Thoracic aorta (tissue), 2 donors: ENCODE measurements at regions not wholly inside any gene's neighbourhood (a gene's known extent, or its start where the extent isn't known, plus 50 kb on each side); places are given as distances from the start of the nearest gene placed in this dataset.
"Not testable (repeated sequence)": the region's sequence is repeated elsewhere in the genome, so short reads cannot be mapped to it uniquely, and the experiment has no call there.

Experiments used
- ATAC-seq: fragments of 150-250 bp; one replicate; pipeline ENCODE4 v1.8.0; 2017; ENCODE audit warnings: low read depth; ENCODE audit not compliant: insufficient number of reproducible peaks, low FRiP score
- DNase-seq: peaks from one replicate; pipeline ENCODE4 v3.0.0-alpha.2; 2020; ENCODE audit warnings: low spot score
- H3K27ac ChIP-seq, 2 donors: fragments of 200-600 bp; sonication (generic); 1 replicate in 1 of 2; 2 replicates in 1 of 2; pipeline ENCODE4 v1.5.1; 2016; ENCODE audit warnings: mild to moderate bottlenecking in 2 of 2, moderate library complexity in 2 of 2
- H3K27me3 ChIP-seq: fragments of 200-600 bp; sonication (generic); replicated peaks from 2 replicates; pipeline ENCODE4 v1.6.0; 2016; ENCODE audit warnings: mild to moderate bottlenecking; ENCODE audit not compliant: insufficient read depth
- H3K36me3 ChIP-seq: fragments of 200-600 bp; sonication (generic); one replicate; pipeline ENCODE4 v1.5.1; 2016
- H3K4me1 ChIP-seq, 2 donors: fragments of 200-600 bp; sonication (generic); 1 replicate in 1 of 2; 2 replicates in 1 of 2; pipeline versions ENCODE4 v1.5.1 to v1.6.0; 2016; ENCODE audit warnings: low read depth in 2 of 2, mild to moderate bottlenecking in 1 of 2; ENCODE audit not compliant: control insufficient read depth in 1 of 2
- H3K4me3 ChIP-seq: fragments of 200-600 bp; sonication (generic); 2 replicates; pipeline ENCODE4 v1.5.1; 2016; ENCODE audit warnings: mild to moderate bottlenecking
- H3K9me3 ChIP-seq: fragments of 200-600 bp; sonication (generic); 2 replicates; pipeline ENCODE4 v1.5.1; 2016
- TF ChIP-seq, protein P1 (sequence below): fragments of 200-600 bp; sonication (generic); IDR thresholded peaks from one replicate; pipeline ENCODE4 v1.5.1; 2019; ENCODE audit warnings: antibody characterized with exemption

DNA sequence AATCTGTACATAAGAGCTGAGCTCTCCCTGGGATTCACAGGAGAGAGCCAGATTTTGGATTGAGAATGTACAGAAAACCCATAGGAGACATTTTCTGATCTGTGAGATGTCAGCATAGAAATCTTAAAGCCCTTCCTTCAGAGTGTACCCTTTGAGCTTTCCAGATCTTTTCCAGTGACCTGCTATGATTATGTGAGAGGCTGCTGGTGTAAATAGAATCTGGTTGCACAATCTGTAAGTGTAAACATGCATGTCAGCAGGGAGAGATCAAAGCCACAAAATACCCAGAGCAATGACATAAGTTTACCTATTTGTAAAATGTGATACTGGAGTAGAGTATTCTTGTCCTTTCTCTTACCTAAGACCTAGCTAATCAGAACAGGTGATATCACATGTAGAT, 471.9 kb downstream of the FOXD4L5 start:
- H3K27ac ChIP-seq, H3K4me3 ChIP-seq, H3K4me1 ChIP-seq, DNase-seq, H3K9me3 ChIP-seq, H3K27me3 ChIP-seq, ATAC-seq, H3K36me3 ChIP-seq: not testable (repeated sequence)

DNA sequence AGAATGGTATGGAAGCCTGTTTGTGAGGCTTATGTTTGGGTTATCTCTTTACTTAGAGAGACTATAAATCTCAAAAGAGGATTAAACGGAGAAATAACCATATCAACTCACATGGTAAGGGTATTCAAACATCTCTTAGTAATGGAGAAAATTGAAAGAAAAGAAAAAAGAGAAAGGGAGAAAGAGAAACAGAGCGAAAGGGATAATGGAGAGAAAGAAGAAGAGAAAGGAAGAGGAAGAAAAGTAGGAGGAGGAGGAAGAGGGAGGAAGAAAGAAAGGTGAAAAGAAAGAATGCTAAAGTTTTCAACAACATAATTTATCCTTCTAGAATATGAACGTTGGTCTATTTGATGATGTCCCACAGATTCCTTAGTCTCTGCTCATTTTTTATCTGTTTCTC, 506.3 kb downstream of the FOXD4L5 start:
- H3K9me3 ChIP-seq, DNase-seq, H3K27me3 ChIP-seq, ATAC-seq, H3K4me1 ChIP-seq, H3K27ac ChIP-seq, H3K36me3 ChIP-seq, H3K4me3 ChIP-seq: not testable (repeated sequence)

DNA sequence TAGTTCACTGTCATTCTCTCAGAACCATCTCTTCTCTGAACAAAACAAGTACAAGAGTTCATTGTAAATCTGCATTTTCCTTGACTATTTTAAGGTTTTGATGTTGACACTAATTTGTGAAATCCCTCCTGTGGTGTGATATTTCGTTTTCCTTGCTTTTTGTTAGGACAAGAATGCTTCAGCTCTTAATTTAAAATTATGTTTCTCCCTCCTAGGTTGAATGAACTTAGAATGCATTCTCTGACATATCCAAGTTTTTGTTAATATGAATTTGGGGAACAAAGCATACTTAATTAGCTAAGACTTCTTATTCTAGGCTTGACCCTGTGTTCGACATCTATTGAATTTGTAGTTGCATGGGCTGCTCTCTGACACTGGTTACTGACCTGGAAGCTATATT, 508.7 kb downstream of the FOXD4L5 start:
- ATAC-seq, H3K4me3 ChIP-seq, H3K27me3 ChIP-seq, DNase-seq, H3K4me1 ChIP-seq, H3K9me3 ChIP-seq, H3K36me3 ChIP-seq, H3K27ac ChIP-seq: not testable (repeated sequence)

DNA sequence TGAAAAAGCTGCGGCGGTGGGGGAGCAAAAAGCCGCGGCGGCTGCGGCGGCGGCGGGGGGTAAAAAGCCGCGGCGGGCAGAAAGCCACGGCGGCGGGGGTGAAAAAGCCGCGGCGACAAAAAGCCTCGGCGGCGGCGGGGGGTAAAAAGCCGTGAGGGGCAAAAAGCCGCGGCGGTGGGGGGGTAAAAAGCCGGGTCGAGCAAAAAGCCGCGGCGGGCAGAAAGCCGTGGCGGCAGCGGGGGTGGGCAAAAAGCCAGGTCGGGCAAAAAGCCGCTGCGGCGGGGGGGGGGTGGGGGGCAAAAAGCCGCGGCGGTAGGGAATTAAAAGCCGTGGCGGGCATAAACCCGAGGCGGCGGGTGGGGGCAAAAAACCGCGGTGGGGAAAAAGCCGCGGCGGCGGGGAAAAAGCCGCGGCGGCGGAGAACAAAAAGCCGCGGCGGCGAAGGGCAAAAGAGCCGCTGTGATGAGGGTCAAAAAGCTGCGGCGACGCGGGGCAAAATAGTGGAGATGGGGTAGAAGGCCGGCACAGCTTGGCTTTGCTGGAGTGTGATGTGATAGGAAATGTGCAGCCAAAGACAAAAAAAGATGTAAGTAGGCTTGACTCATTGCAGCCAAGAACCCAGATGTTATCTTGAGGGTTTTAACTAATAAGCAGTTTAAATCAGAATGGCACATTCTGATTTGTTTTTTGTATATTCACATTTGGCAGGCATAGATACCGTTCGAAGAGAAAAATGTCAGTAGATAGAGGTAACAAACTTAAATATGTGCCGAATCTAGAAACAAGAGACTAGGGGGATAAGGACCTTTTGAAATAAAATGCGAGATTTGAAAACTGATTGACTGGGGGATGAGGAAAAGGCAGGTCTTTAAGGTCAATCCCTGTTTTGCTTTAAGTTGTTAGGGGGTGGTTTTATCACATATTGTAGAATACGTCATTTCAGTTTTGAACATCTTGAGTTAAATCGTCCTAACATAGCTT, 509.9 kb downstream of the FOXD4L5 start:
- DNase-seq, result not testable (repeated sequence)
- H3K4me3 ChIP-seq, result peak overlapping the region; percentile 66

DNA sequence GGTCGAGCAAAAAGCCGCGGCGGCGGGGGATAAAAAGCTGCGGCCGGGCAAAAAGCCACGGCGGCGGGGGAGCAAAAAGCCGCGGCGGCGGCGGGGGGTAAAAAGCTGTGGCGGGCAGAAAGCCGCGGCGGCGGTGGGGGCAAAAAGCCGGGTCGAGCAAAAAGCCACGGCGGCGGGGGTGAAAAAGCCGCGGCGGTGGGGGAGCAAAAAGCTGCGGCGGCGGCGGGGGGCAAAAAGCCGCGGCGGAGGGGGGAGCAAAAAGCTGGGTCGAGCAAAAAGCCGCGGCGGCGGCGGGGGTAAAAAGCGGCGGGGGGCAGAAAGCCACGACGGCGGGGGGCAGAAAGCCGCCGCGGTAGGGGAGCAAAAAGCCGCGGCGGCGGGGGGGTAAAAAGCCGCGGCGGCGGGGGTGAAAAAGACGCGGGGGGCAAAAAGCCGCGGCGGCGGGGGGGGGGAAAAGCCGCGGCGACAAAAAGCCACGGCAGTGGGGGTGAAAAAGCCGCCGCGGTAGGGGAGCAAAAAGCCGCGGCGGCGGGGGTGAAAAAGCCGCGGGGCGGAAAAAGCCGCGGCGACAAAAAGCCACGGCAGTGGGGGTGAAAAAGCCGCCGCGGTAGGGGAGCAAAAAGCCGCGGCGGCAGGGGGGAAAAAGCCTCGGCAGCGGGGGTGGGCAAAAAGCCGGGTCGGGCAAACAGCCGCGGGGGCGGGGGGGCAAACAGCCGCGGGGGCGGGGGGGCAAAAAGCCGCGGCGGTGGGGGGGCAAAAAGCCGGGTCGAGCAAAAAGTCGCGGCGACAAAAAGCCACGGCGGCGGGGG, 510.8 kb downstream of the FOXD4L5 start:
- H3K36me3 ChIP-seq, H3K4me1 ChIP-seq, ATAC-seq, H3K27ac ChIP-seq, H3K27me3 ChIP-seq, DNase-seq, H3K9me3 ChIP-seq: not testable (repeated sequence)
- peak overlapping the region; percentile 66 for H3K4me3 ChIP-seq

More for the DNA sequence above, 509.9 kb downstream of the FOXD4L5 start:
- ATAC-seq, H3K36me3 ChIP-seq, H3K9me3 ChIP-seq, H3K27me3 ChIP-seq, H3K27ac ChIP-seq, H3K4me1 ChIP-seq: not testable (repeated sequence)

DNA sequence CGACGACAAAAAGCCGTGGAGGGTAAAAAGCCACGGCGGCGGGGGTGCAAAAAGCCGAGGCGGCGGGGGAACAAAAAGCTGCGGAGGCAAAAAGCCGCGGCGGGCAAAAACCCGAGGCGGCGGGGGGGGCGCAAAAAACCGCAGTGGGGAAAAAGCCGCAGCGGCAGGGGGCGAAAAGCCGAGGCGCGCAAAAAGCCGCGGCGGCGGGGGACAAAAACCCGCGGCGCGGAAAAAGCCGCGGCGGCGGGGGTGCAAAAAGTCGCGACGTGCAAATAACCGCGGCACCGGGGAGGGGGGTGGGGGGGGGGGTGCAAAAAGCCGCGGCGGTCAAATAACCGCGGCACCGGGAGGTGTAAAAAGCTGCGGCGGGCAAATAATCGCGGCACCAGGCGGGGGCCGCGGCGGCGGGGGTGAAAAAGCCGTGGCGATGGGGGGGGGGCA, 511.5 kb downstream of the FOXD4L5 start:
- no peak overlapping the region for H3K27ac ChIP-seq
- no peaks in the 10 kb centered on the region for H3K9me3 ChIP-seq
- no peak for DNase-seq
- no peak for ATAC-seq
- no peaks in the 10 kb centered on the region for H3K4me1 ChIP-seq
- no peaks in the 10 kb centered on the region for H3K36me3 ChIP-seq
- no peaks in the 10 kb centered on the region for H3K27me3 ChIP-seq
- TF ChIP-seq, protein P1, sequence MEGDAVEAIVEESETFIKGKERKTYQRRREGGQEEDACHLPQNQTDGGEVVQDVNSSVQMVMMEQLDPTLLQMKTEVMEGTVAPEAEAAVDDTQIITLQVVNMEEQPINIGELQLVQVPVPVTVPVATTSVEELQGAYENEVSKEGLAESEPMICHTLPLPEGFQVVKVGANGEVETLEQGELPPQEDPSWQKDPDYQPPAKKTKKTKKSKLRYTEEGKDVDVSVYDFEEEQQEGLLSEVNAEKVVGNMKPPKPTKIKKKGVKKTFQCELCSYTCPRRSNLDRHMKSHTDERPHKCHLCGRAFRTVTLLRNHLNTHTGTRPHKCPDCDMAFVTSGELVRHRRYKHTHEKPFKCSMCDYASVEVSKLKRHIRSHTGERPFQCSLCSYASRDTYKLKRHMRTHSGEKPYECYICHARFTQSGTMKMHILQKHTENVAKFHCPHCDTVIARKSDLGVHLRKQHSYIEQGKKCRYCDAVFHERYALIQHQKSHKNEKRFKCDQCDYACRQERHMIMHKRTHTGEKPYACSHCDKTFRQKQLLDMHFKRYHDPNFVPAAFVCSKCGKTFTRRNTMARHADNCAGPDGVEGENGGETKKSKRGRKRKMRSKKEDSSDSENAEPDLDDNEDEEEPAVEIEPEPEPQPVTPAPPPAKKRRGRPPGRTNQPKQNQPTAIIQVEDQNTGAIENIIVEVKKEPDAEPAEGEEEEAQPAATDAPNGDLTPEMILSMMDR, result no peak
- peak overlapping the region; percentile 66 for H3K4me3 ChIP-seq

DNA sequence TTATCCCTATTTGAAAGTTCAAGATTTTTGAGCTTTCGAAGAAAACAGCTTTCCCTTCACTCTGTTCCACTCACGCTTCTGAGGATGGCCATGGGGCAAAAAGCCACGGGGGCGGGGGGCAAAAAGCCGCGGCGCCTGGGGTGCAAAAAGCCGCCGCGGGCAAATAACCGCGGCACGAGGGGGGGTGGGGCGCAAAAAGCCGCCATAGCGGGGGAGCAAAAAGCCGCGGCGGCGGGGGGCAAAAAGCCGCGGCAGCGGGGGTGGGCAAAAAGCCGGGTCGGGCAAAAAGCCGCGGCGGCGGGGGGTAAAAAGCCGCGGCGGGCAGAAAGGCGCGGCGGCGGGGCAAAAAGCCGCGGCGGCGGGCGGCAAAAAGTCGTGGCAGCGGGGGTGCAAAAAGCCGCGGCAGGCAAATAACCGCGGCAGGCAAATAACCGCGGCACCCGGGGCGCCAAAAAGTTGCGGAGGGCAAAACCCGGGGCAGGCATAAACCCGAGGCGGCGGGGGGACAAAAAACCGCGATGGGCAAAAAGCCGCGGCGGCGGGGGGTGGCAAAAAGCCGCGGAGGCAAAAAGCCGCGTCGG, 512.2 kb downstream of the FOXD4L5 start:
- not testable (repeated sequence) for H3K27me3 ChIP-seq, H3K27ac ChIP-seq, H3K36me3 ChIP-seq, H3K9me3 ChIP-seq, H3K4me1 ChIP-seq, DNase-seq, ATAC-seq
- peak overlapping the region; percentile 61 for H3K4me3 ChIP-seq

DNA sequence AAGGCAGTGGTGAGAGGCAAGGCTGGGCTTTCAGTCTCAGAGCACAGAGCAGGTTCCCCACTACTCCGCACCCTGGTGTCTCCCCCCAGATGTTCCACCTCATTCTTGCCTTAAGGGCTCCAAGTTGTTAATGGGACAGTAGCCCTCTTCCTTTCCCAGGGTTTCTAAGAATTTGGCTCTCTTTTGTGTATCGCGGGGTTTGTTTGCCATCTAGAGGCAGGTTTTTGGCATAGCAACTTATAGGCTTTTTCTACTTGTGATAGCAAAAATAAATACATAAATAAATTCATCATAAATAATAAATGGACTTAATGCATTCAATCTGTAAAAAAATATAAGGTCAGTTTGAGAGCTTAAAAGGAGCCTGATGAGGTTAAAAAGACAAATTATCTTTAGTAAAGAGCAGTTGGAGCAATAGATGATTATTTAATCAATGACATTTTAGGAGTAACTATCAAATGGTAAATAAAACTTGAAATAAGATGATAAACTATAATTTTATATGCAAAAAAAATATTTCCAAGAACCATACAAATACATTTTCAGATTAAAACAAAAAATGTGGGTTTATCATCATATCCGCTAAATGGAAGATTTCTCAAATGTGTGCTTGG, 512.8 kb downstream of the FOXD4L5 start:
- H3K9me3 ChIP-seq, H3K27me3 ChIP-seq, DNase-seq, H3K36me3 ChIP-seq, H3K4me3 ChIP-seq, ATAC-seq, H3K27ac ChIP-seq, H3K4me1 ChIP-seq: not testable (repeated sequence)
